K562 (cell line): ENCODE measurements at regions not wholly inside any gene's neighbourhood (a gene's known extent, or its start where the extent isn't known, plus 50 kb on each side); places are given as distances from the start of the nearest gene placed in this dataset.

Experiments
- ATAC-seq: fragments of 200-7000 bp; cut with Tn5 transposase; 3 replicates; pipeline ENCODE4 v1.9.1; 2020; ENCODE audit warnings: moderate library complexity
- BruUV-seq: library from RNA; stranded (reverse); fragments of 400-500 nt; replicated peaks from 2 replicates; lab custom pipeline; 2021; lab: Mats Ljungman, UMichigan
- CTCF ChIA-PET: fragments of 300-600 bp; formaldehyde crosslinking; extraction: SDS; loops from one replicate; lab custom pipeline; 2021; ENCODE audit warnings: low intra/inter-chr PET ratio; lab: Yijun Ruan, JAX
- POLR2A ChIA-PET: fragments of 300-600, 350-650 bp; sonication (Branson Sonifier 250); formaldehyde crosslinking; extraction: SDS; loops from one replicate; lab custom pipeline; 2021; ENCODE audit warnings: antibody characterized with exemption, inconsistent platforms; lab: Yijun Ruan, JAX
- DNase-seq, 4 experiments: peaks; one replicate each; pipeline versions ENCODE4 v3.0.0 to v3.0.0-alpha.2; 2011 to 2018; ENCODE audit warnings: low spot score in 3 of 4, mixed read lengths in 3 of 4; ENCODE audit errors: extremely low read depth in 1 of 4
- FAIRE-seq: peaks from 2 replicates; lab custom pipeline; 2011; peaks lifted over from hg19 to GRCh38; lab: Jason Lieb, UNC
- H2AFZ ChIP-seq: 2 replicates; pipeline ENCODE4 v1.6.0; 2011; ENCODE audit warnings: low read depth, low read length, control low read depth, inconsistent platforms
- H3K27ac ChIP-seq: fragments of 200-600 bp; 3 replicates; pipeline ENCODE4 v1.8.0; 2011; ENCODE audit warnings: low read depth, mild to moderate bottlenecking, control low read depth, inconsistent platforms, low read length, moderate library complexity, mixed read lengths; ENCODE audit errors: extremely low read depth
- H3K27me3 ChIP-seq, 2 experiments: fragments of 300-600 bp in 1 of 2; 2 replicates in 1 of 2; 3 replicates in 1 of 2; pipeline versions ENCODE4 v1.6.0 to v1.8.0; 2011; ENCODE audit warnings: inconsistent platforms in 2 of 2, low read length in 2 of 2, mild to moderate bottlenecking in 1 of 2, mixed read lengths in 1 of 2, moderate library complexity in 1 of 2; ENCODE audit not compliant: control insufficient read depth in 2 of 2, insufficient read depth in 2 of 2
- H3K36me3 ChIP-seq: fragments of 300-600 bp; 3 replicates; pipeline ENCODE4 v1.8.0; 2011; ENCODE audit warnings: mild to moderate bottlenecking, low read length, inconsistent platforms; ENCODE audit not compliant: control insufficient read depth, insufficient read depth
- H3K4me1 ChIP-seq, 2 experiments: fragments of 200-600 bp in 1 of 2; replicated peaks in 1 of 2; 2 replicates in 1 of 2; 3 replicates in 1 of 2; pipeline versions ENCODE4 v1.5.1 to v1.8.0; 2011; ENCODE audit warnings: inconsistent platforms in 2 of 2, low read length in 2 of 2, mild to moderate bottlenecking in 1 of 2, mixed read lengths in 1 of 2, moderate library complexity in 1 of 2; ENCODE audit not compliant: control insufficient read depth in 2 of 2, insufficient read depth in 2 of 2
- H3K4me2 ChIP-seq: 2 replicates; pipeline ENCODE4 v1.6.1; 2011; ENCODE audit warnings: low read length, control low read depth, inconsistent platforms, mixed read lengths; ENCODE audit not compliant: insufficient read depth
- H3K4me3 ChIP-seq: fragments of 200-600 bp; sonication (generic), shearing (Covaris generic); 2 replicates; pipeline ENCODE4 v1.5.1; 2016; ENCODE audit warnings: control low read depth, inconsistent platforms
- H3K79me2 ChIP-seq: fragments of 200-600 bp; 3 replicates; pipeline ENCODE4 v1.8.0; 2011; ENCODE audit warnings: low read length, inconsistent platforms; ENCODE audit not compliant: control insufficient read depth, insufficient read depth
- H3K9ac ChIP-seq, 2 experiments: 2 replicates each; pipeline versions ENCODE4 v1.6.0 to v1.6.1; 2011; ENCODE audit warnings: low read depth in 2 of 2, low read length in 2 of 2, control low read depth in 1 of 2, inconsistent platforms in 1 of 2, mild to moderate bottlenecking in 1 of 2, mixed read lengths in 1 of 2; ENCODE audit not compliant: insufficient read depth in 1 of 2
- H3K9me1 ChIP-seq: one replicate; pipeline ENCODE4 v1.6.0; 2011; ENCODE audit warnings: inconsistent platforms, mild to moderate bottlenecking, low read length, moderate library complexity; ENCODE audit not compliant: control insufficient read depth, insufficient read depth
- H3K9me3 ChIP-seq: replicated peaks from 2 replicates; pipeline ENCODE4 v1.5.1; 2011; ENCODE audit warnings: low read depth, low read length, inconsistent platforms; ENCODE audit not compliant: control insufficient read depth, insufficient read depth
- H4K20me1 ChIP-seq: replicated peaks from 2 replicates; pipeline ENCODE4 v1.6.1; 2011; ENCODE audit warnings: low read length, inconsistent platforms, mixed read lengths; ENCODE audit not compliant: control insufficient read depth, insufficient read depth
- ARID2 ChIP-seq: fragments of 450-650 bp; IDR thresholded peaks from 2 replicates; pipeline ENCODE4 v1.6.1; 2017; ENCODE audit warnings: antibody characterized with exemption, mild to moderate bottlenecking
- FOXJ2 ChIP-seq: fragments of 200-800 bp; sonication (Bioruptor generic); IDR thresholded peaks from 2 replicates; pipeline ENCODE4 v1.6.1; 2016; ENCODE audit warnings: missing genetic modification characterization, missing compliant biosample characterization
- GABPB1 ChIP-seq: sonication (generic); formaldehyde crosslinking; IDR thresholded peaks from 2 replicates; pipeline ENCODE4 v1.8.0; 2022; ENCODE audit warnings: mild to moderate bottlenecking, missing genetic modification reagents
- JUND ChIP-seq, 2 experiments: IDR thresholded peaks; 2 replicates in 1 of 2; 3 replicates in 1 of 2; pipeline ENCODE4 v1.6.1; 2011; ENCODE audit warnings: borderline replicate concordance in 2 of 2, low read depth in 2 of 2, low read length in 2 of 2, improper control_type of control experiment in 1 of 2, missing biosample characterization in 1 of 2, missing genetic modification characterization in 1 of 2, missing genetic modification reagents in 1 of 2
- KDM1A ChIP-seq, 2 experiments: fragments of 450-650 bp; IDR thresholded peaks; 2 replicates each; pipeline ENCODE4 v1.6.1; 2016; ENCODE audit warnings: mild to moderate bottlenecking in 2 of 2
- MAFF ChIP-seq: IDR thresholded peaks from 2 replicates; pipeline ENCODE4 v1.6.1; 2012; ENCODE audit warnings: low read length, improper control_type of control experiment
- PCBP1 ChIP-seq: fragments of 200-400 bp; formaldehyde crosslinking; IDR thresholded peaks from 2 replicates; pipeline ENCODE4 v1.6.1; 2018; ENCODE audit warnings: mild to moderate bottlenecking, low read depth, low read length; ENCODE audit not compliant: poor library complexity, severe bottlenecking
- POLR2G ChIP-seq: fragments of 200-400 bp; formaldehyde crosslinking; IDR thresholded peaks from 2 replicates; pipeline ENCODE4 v1.6.1; 2017; ENCODE audit warnings: low read depth, mild to moderate bottlenecking, antibody characterized with exemption, low read length, moderate library complexity
- PPARD ChIP-seq: fragments of 250-450 bp; sonication (Bioruptor Pico); IDR thresholded peaks from 2 replicates; pipeline ENCODE4 v1.8.0; 2022; ENCODE audit warnings: inconsistent platforms, mild to moderate bottlenecking, moderate library complexity
- SRSF7 ChIP-seq: fragments of 200-400 bp; formaldehyde crosslinking; optimal IDR thresholded peaks from 2 replicates; pipeline ENCODE3; 2017; ENCODE audit warnings: mild to moderate bottlenecking, low read depth, low read length
- ZC3H11A ChIP-seq: IDR thresholded peaks from 2 replicates; pipeline ENCODE4 v1.6.1; 2012; ENCODE audit warnings: low read depth, low read length, improper control_type of control experiment
- ZNF586 ChIP-seq: fragments of 450-650 bp; formaldehyde crosslinking; conservative IDR thresholded peaks from 2 replicates; pipeline ENCODE4 v1.4.0; 2020; ENCODE audit warnings: mild to moderate bottlenecking, moderate library complexity
- ZNF785 ChIP-seq: fragments of 250-450 bp; sonication (Bioruptor Pico); IDR thresholded peaks from 2 replicates; pipeline ENCODE4 v1.4.0; 2020; ENCODE audit warnings: mild to moderate bottlenecking
- WGBS: fragments of 100-300 bp; shearing (Covaris generic); methylation state at CpG from one replicate; pipeline ENCODE4 v1.1.6; 2016; ENCODE audit warnings: low coverage, mixed read lengths; ENCODE audit not compliant: insufficient coverage; ENCODE audit errors: missing lambda C conversion rate; 5-methylcytosine and 5-hydroxymethylcytosine counted together
- in situ Hi-C: fragments of 300-500 bp; cut with MboI; formaldehyde crosslinking; loops from 4 replicates; pipeline ENCODE4 v1.15.0; 2018; ENCODE audit warnings: inconsistent platforms, mixed read lengths
- intact Hi-C: fragments of 100-400 bp; cut with micrococcal nuclease; formaldehyde crosslinking; loops from 2 replicates; pipeline ENCODE4 v1.14.2; 2022
- TF ChIP-seq, protein P1 (sequence below), 2 experiments: IDR thresholded peaks; 2 replicates each; pipeline ENCODE4 v1.6.1; 2012; ENCODE audit warnings: improper control_type of control experiment in 2 of 2, low read depth in 2 of 2, low read length in 2 of 2, borderline replicate concordance in 1 of 2

DNA sequence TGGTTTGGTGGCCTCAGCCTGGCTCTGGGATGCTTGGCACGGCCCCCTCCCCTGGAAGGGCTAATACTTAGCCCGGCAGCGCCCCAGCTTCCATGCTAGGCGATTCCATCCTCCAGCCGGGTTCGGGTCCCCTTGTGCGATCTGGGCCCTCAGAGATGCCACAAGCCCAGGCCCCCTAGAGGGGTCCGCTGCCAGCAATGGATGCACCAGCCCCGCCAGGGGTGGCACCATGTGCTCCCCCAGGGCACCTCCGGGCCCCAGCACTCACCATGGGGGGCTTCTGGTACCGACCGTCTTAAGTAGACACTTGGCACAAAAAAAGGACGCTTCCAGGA lies 125.7 kb upstream of the KCTD7 start:
- H3K4me1 ChIP-seq: peaks cover 12 to 30% of the 10 kb centered on the region in 2 experiments
- no peak overlapping the region for H2AFZ ChIP-seq
- no peaks in the 10 kb centered on the region for H3K36me3 ChIP-seq
- POLR2A ChIA-PET: no interaction called here
- H3K4me2 ChIP-seq: no peak overlapping the region
- no peak overlapping the region for H3K27ac ChIP-seq
- intact Hi-C loops: no loop called here
- 62% methylated on average over 13 of the region's 13 CpGs for WGBS
- in situ Hi-C loops: no loop called here
- no peak overlapping the region for H3K4me3 ChIP-seq
- TF ChIP-seq POLR2G: peak; percentile 6; the same call in 1 of the 2 replicates
- no peak for TF ChIP-seq PPARD (CRISPR knock-in tag)
- no peak for TF ChIP-seq SRSF7
- TF ChIP-seq JUND (IDR thresholded peaks at IDR 0.05; ENCODE audit: borderline replicate concordance, low read depth, low read length): no peak
- no peak for TF ChIP-seq JUND (tag; IDR thresholded peaks at IDR 0.05; ENCODE audit: borderline replicate concordance, low read depth, low read length)
- TF ChIP-seq ARID2: no peak
- TF ChIP-seq KDM1A (IDR thresholded peaks at IDR 0.05): no peak
- H3K9me3 ChIP-seq: no peaks in the 10 kb centered on the region
- H3K9me1 ChIP-seq: no peaks in the 10 kb centered on the region
- FAIRE-seq: no peak
- no peak for ATAC-seq
- CTCF ChIA-PET: no interaction called here
- BruUV-seq: no TSS peak
- no peaks in the 10 kb centered on the region for H3K27me3 ChIP-seq
- H3K9ac ChIP-seq: peak overlapping the region in 1 of 2 experiments; percentile 1; a peak in 2 of 4 replicates
- no peak for DNase-seq
- no peaks in the 10 kb centered on the region for H3K79me2 ChIP-seq
- H4K20me1 ChIP-seq: no peaks in the 10 kb centered on the region

DNA sequence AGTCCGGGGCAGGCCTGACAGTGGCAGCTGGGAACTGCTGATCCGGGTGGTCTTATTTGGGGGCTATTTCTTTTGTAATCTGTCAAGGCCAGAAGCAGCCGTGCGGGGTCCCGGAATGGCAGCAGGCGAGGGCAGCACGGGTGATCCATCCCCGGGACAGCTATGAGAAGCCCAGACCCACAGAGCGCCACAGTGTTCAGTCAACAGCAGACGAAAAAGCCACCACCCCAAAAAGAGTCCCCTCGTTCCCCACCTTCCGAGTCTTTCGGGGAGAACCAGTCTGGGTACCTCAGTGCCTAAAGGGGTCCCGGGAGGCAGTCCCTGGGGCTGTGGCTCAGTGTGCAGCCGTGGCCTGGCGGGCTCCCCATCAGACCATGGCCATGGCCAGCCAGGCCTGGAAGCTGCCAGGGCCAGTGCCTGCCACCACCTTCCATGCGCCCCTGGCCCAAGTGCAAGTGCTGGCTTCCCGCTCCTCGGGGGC lies 125.1 kb upstream of the KCTD7 start:
- Histone ChIP-seq H3K4me1 (peaks cover 12 to 30% of the 10 kb centered on the region in 2 experiments), H3K9me3 (no peaks in the 10 kb centered on the region), H3K27ac (no peak overlapping the region), H3K79me2 (no peaks in the 10 kb centered on the region), H3K9ac (0 out of 4 replicates have a peak overlapping the region, but pooled peaks of 1 of the 2 experiments have one; percentile 28), H3K27me3 (no peaks in the 10 kb centered on the region), H3K4me3 (no peak overlapping the region), H3K9me1 (no peaks in the 10 kb centered on the region), H3K4me2 (no peak overlapping the region), H3K36me3 (no peaks in the 10 kb centered on the region), H2AFZ (no peak overlapping the region), H4K20me1 (no peaks in the 10 kb centered on the region)
- intact Hi-C loops: no loop called here
- ChIA-PET POLR2A (no interaction called here), CTCF (no interaction called here)
- 45% methylated on average over 16 of the region's 19 CpGs for WGBS
- no TSS peak for BruUV-seq
- no peak for ATAC-seq
- no peak for FAIRE-seq
- no peak for DNase-seq
- in situ Hi-C loops: no loop called here
- TF ChIP-seq ZNF586 (CRISPR knock-in tag): no peak
- TF ChIP-seq, protein P1, sequence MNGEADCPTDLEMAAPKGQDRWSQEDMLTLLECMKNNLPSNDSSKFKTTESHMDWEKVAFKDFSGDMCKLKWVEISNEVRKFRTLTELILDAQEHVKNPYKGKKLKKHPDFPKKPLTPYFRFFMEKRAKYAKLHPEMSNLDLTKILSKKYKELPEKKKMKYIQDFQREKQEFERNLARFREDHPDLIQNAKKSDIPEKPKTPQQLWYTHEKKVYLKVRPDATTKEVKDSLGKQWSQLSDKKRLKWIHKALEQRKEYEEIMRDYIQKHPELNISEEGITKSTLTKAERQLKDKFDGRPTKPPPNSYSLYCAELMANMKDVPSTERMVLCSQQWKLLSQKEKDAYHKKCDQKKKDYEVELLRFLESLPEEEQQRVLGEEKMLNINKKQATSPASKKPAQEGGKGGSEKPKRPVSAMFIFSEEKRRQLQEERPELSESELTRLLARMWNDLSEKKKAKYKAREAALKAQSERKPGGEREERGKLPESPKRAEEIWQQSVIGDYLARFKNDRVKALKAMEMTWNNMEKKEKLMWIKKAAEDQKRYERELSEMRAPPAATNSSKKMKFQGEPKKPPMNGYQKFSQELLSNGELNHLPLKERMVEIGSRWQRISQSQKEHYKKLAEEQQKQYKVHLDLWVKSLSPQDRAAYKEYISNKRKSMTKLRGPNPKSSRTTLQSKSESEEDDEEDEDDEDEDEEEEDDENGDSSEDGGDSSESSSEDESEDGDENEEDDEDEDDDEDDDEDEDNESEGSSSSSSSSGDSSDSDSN (IDR thresholded peaks at IDR 0.05; ENCODE audit: borderline replicate concordance in 1 of 2, low read depth in 2 of 2, low read length in 2 of 2): no peak
- no peak for TF ChIP-seq ZNF785 (CRISPR knock-in tag)
- no peak for TF ChIP-seq FOXJ2
- TF ChIP-seq ARID2: no peak
- no peak for TF ChIP-seq GABPB1 (CRISPR knock-in tag)
- TF ChIP-seq MAFF: no peak
- TF ChIP-seq ZC3H11A: no peak
- no peak for TF ChIP-seq PCBP1
